Astrocyte (in vitro differentiated cells and primary cell): ENCODE measurements at regions not wholly inside any gene's neighbourhood (a gene's known extent, or its start where the extent isn't known, plus 50 kb on each side); places are given as distances from the start of the nearest gene placed in this dataset.

Experiments used
- DNase-seq: peaks from one replicate; pipeline ENCODE4 v3.0.0-alpha.2; 2010; ENCODE audit warnings: low read depth
- FAIRE-seq: peaks from 2 replicates; lab custom pipeline; 2011; peaks lifted over from hg19 to GRCh38; lab: Jason Lieb, UNC
- H2AFZ ChIP-seq: 2 replicates; pipeline ENCODE4 v1.6.0; 2012; ENCODE audit warnings: low read depth, low read length, inconsistent platforms
- H3K27ac ChIP-seq: 2 replicates; pipeline ENCODE4 v1.5.1; 2011; ENCODE audit warnings: low read depth, low read length, inconsistent platforms
- H3K27me3 ChIP-seq: 2 replicates; pipeline ENCODE4 v1.6.0; 2011; ENCODE audit warnings: low read length, inconsistent platforms; ENCODE audit not compliant: insufficient read depth
- H3K36me3 ChIP-seq: 2 replicates; pipeline ENCODE4 v1.5.1; 2011; ENCODE audit warnings: low read length, inconsistent platforms; ENCODE audit not compliant: insufficient read depth
- H3K4me1 ChIP-seq: 2 replicates; pipeline ENCODE4 v1.5.1; 2011; ENCODE audit warnings: low read length, inconsistent platforms; ENCODE audit not compliant: insufficient read depth
- H3K4me2 ChIP-seq: 2 replicates; pipeline ENCODE4 v1.6.0; 2012; ENCODE audit warnings: low read length, inconsistent platforms
- H3K4me3 ChIP-seq: 2 replicates; pipeline ENCODE4 v1.5.1; 2011; ENCODE audit warnings: low read depth, mild to moderate bottlenecking, low read length, inconsistent platforms; ENCODE audit not compliant: insufficient read depth
- H3K79me2 ChIP-seq: 2 replicates; pipeline ENCODE4 v1.6.0; 2012; ENCODE audit warnings: mild to moderate bottlenecking, low read length, inconsistent platforms; ENCODE audit not compliant: insufficient read depth
- H3K9ac ChIP-seq: 2 replicates; pipeline ENCODE4 v1.6.0; 2012; ENCODE audit warnings: mild to moderate bottlenecking, low read length, inconsistent platforms
- H3K9me3 ChIP-seq: 2 replicates; pipeline ENCODE4 v1.5.1; 2012; ENCODE audit warnings: low read depth, mild to moderate bottlenecking, low read length, inconsistent platforms; ENCODE audit not compliant: insufficient read depth
- H4K20me1 ChIP-seq: 2 replicates; pipeline ENCODE4 v1.6.0; 2012; ENCODE audit warnings: low read length, inconsistent platforms; ENCODE audit not compliant: insufficient read depth
- H3K27ac Mint-ChIP-seq: one replicate; pipeline ENCODE4 v1.8.0; 2021; ENCODE audit warnings: mild to moderate bottlenecking, mixed read lengths; ENCODE audit not compliant: unreplicated experiment
- H3K27me3 Mint-ChIP-seq: one replicate; pipeline ENCODE4 v1.8.0; 2021; ENCODE audit warnings: low read depth, mixed read lengths; ENCODE audit not compliant: unreplicated experiment
- H3K36me3 Mint-ChIP-seq: one replicate; pipeline ENCODE4 v1.8.0; 2021; ENCODE audit warnings: low read depth, mixed read lengths; ENCODE audit not compliant: unreplicated experiment
- H3K4me1 Mint-ChIP-seq: one replicate; pipeline ENCODE4 v1.8.0; 2021; ENCODE audit warnings: low read depth, mixed read lengths; ENCODE audit not compliant: unreplicated experiment
- H3K4me3 Mint-ChIP-seq: one replicate; pipeline ENCODE4 v1.8.0; 2021; ENCODE audit warnings: mild to moderate bottlenecking, moderate library complexity, mixed read lengths; ENCODE audit not compliant: unreplicated experiment
- H3K9me3 Mint-ChIP-seq: one replicate; pipeline ENCODE4 v1.8.0; 2021; ENCODE audit warnings: mild to moderate bottlenecking, mixed read lengths; ENCODE audit not compliant: unreplicated experiment
- EZH2 ChIP-seq: IDR thresholded peaks from 2 replicates; pipeline ENCODE4 v1.6.1; 2012; ENCODE audit warnings: mild to moderate bottlenecking, low read length, inconsistent platforms; ENCODE audit not compliant: insufficient read depth
- TF ChIP-seq, protein P1 (sequence below): IDR thresholded peaks from 2 replicates; pipeline ENCODE4 v1.5.1; 2011; ENCODE audit warnings: low read depth, mild to moderate bottlenecking, inconsistent platforms, low read length, moderate library complexity; ENCODE audit not compliant: insufficient read depth

DNA sequence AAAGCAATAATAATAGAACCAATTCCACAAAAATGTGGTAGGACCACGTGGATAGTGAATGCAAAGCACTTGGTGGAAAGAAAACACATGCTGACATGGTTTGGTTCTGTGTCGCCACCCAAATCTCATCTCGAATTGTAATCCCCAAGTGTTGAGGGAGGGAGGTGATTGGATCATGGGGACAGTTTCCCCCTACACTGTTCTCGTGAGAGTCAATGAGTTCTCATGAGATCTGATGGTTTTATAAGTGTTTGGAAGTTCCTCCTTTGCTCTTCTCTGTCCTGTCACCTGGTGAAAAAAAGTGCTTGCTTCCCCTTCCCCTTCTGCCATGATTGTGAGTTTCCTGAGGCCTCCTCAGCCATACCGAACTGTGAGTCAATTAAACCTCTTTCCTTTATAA lies 421.9 kb upstream of the CADM1 start:
- H3K4me2 ChIP-seq: no peak overlapping the region
- no peak overlapping the region for H3K9ac ChIP-seq
- Mint-ChIP-seq H3K36me3 (peaks cover 10% of the 10 kb centered on the region), H3K27ac (no peak overlapping the region), H3K9me3 (peaks cover 6% of the 10 kb centered on the region), H3K27me3 (peaks cover 15% of the 10 kb centered on the region), H3K4me1 (peaks cover 20% of the 10 kb centered on the region), H3K4me3 (no peak overlapping the region)
- no peak overlapping the region for H2AFZ ChIP-seq
- H3K4me3 ChIP-seq: no peak overlapping the region
- DNase-seq: no peak
- no peak for FAIRE-seq
- peaks cover 24% of the 10 kb centered on the region for H3K4me1 ChIP-seq
- no peaks in the 10 kb centered on the region for H4K20me1 ChIP-seq
- no peaks in the 10 kb centered on the region for H3K27me3 ChIP-seq
- H3K79me2 ChIP-seq: no peaks in the 10 kb centered on the region
- no peaks in the 10 kb centered on the region for H3K9me3 ChIP-seq
- no peak overlapping the region for H3K27ac ChIP-seq
- H3K36me3 ChIP-seq: no peaks in the 10 kb centered on the region
- TF ChIP-seq, protein P1, sequence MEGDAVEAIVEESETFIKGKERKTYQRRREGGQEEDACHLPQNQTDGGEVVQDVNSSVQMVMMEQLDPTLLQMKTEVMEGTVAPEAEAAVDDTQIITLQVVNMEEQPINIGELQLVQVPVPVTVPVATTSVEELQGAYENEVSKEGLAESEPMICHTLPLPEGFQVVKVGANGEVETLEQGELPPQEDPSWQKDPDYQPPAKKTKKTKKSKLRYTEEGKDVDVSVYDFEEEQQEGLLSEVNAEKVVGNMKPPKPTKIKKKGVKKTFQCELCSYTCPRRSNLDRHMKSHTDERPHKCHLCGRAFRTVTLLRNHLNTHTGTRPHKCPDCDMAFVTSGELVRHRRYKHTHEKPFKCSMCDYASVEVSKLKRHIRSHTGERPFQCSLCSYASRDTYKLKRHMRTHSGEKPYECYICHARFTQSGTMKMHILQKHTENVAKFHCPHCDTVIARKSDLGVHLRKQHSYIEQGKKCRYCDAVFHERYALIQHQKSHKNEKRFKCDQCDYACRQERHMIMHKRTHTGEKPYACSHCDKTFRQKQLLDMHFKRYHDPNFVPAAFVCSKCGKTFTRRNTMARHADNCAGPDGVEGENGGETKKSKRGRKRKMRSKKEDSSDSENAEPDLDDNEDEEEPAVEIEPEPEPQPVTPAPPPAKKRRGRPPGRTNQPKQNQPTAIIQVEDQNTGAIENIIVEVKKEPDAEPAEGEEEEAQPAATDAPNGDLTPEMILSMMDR: no peak
- TF ChIP-seq EZH2: no peak

DNA sequence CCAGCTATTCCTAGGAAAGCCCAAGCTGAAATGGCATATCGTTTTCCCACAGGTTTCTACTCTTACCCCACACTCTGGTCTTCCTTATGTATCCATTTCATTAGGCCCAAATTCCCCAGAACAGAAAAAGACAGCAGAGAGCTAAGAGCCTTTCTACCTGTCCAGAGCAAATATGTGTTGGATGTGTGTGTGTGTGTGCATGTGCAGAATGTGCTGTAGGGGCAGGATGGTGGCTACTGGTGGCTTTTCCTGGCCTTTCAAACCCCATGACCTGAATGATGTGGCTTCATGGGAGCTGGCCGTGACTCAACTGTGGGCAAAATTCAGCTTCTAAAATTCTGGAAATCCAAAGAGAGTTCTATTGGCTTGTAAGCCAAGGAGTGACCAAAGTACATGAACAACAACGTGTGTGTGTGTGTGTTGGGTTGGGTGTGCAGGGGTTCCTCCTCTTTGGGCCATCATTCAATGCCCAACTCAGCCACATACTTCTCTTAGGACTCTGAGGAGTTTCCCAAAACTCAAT lies 421.4 kb upstream of the CADM1 start:
- H2AFZ ChIP-seq: no peak overlapping the region
- H3K27ac ChIP-seq: no peak overlapping the region
- Mint-ChIP-seq H3K4me3 (no peak overlapping the region), H3K4me1 (peaks cover 15% of the 10 kb centered on the region), H3K27me3 (peaks cover 15% of the 10 kb centered on the region), H3K9me3 (peaks cover 6% of the 10 kb centered on the region), H3K27ac (no peak overlapping the region), H3K36me3 (peaks cover 10% of the 10 kb centered on the region)
- no peaks in the 10 kb centered on the region for H3K79me2 ChIP-seq
- H3K36me3 ChIP-seq: no peaks in the 10 kb centered on the region
- no peaks in the 10 kb centered on the region for H3K9me3 ChIP-seq
- H3K4me3 ChIP-seq: no peak overlapping the region
- TF ChIP-seq, protein P1: no peak
- no peak for TF ChIP-seq EZH2
- peaks cover 24% of the 10 kb centered on the region for H3K4me1 ChIP-seq
- peak overlapping the region; percentile 7 for H3K9ac ChIP-seq
- FAIRE-seq: no peak
- H3K27me3 ChIP-seq: no peaks in the 10 kb centered on the region
- no peak overlapping the region for H3K4me2 ChIP-seq
- no peaks in the 10 kb centered on the region for H4K20me1 ChIP-seq
- no peak for DNase-seq

DNA sequence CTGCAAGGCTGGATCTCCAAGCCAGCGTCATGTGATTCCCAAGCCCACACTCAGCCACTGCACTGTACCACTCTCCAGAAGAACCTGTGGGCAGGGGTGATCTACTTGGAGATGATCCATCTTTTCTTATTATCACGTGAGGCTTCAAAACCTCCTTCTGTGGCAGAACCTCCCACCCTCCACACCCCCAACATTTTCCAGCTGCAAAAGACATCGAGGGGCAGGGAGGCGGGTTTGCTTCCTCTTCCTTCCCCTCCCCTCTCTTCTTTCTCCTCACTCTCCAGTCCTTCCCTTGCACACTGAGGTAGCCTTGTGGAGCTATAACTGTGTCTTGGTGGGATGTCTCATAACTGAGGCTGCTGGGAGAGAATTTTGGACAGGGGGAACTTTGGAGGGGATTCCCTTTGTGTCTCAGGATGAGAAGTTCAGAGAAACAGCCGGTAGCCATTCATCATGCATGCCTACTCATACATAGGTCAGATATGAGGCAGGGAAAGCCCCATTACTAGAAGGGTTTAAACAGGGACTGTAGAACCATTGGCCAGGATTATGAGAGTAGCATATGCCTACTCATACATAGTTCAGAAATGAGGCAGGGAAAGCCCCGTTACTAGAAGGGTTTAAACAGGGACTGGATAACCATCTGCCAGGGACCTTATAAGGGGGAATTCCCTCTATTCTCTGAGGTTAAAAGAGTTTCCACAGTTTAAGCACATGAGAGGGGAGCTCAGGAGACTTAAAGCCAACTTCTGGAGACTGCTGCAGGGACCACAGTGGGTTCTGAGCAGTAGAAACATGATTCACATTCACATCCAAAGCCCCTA lies 420.7 kb upstream of the CADM1 start:
- peaks cover 17% of the 10 kb centered on the region for H3K4me1 Mint-ChIP-seq
- TF ChIP-seq, protein P1: no peak
- no peak for TF ChIP-seq EZH2

More for the DNA sequence above, 420.7 kb upstream of the CADM1 start:
- H3K27me3 ChIP-seq: no peaks in the 10 kb centered on the region
- Mint-ChIP-seq H3K27me3 (peaks cover 15% of the 10 kb centered on the region), H3K4me3 (no peak overlapping the region), H3K27ac (no peak overlapping the region), H3K36me3 (peaks cover 10% of the 10 kb centered on the region), H3K9me3 (peaks cover 6% of the 10 kb centered on the region)
- H3K9me3 ChIP-seq: no peaks in the 10 kb centered on the region
- H3K79me2 ChIP-seq: no peaks in the 10 kb centered on the region
- peak; percentile 89 for DNase-seq
- H3K9ac ChIP-seq: peak overlapping the region; percentile 7
- H2AFZ ChIP-seq: no peak overlapping the region
- no peaks in the 10 kb centered on the region for H4K20me1 ChIP-seq
- no peak for FAIRE-seq
- H3K4me1 ChIP-seq: peaks cover 19% of the 10 kb centered on the region
- H3K27ac ChIP-seq: no peak overlapping the region
- H3K36me3 ChIP-seq: no peaks in the 10 kb centered on the region
- no peak overlapping the region for H3K4me2 ChIP-seq
- H3K4me3 ChIP-seq: no peak overlapping the region
